ENCODE measurements at regions not wholly inside any gene's neighbourhood (a gene's known extent, or its start where the extent isn't known, plus 50 kb on each side); places are given as distances from the start of the nearest gene placed in this dataset.

GRCh38 chr11:119796363-119797060 lies 67.5 kb upstream of the NECTIN1 start:
- H3K27ac ChIP-seq (ENCODE audit: low read length) = peak overlapping the region; percentile 71
- H3K9me3 ChIP-seq (ENCODE audit: low read length) = no peaks in the 10 kb centered on the region
- H3K9me2 ChIP-seq (ENCODE audit: insufficient read depth, low read length) = no peaks in the 10 kb centered on the region
- H3K4me3 ChIP-seq (ENCODE audit: low read length) = no peak overlapping the region
- H3F3A ChIP-seq (ENCODE audit: insufficient read depth, low read length, poor library complexity, severe bottlenecking) = no peaks in the 10 kb centered on the region
- peak overlapping the region; percentile 50 for H3K9ac ChIP-seq (ENCODE audit: low read length)
- H3K36me3 ChIP-seq (ENCODE audit: insufficient read depth, low read length) = no peaks in the 10 kb centered on the region
- H3K27me3 ChIP-seq (ENCODE audit: insufficient read depth, low read depth, low read length) = peaks cover 31% of the 10 kb centered on the region
- TF ChIP-seq EP300 (conservative IDR thresholded peaks at IDR 0.05; ENCODE audit: poor library complexity, severe bottlenecking) (no peak), SMC3 (conservative IDR thresholded peaks at IDR 0.05; ENCODE audit: poor library complexity) (no peak), EZH2 (IDR thresholded peaks at IDR 0.05; ENCODE audit: borderline replicate concordance, insufficient read depth, low read length, poor library complexity, severe bottlenecking) (no peak), CTCF (IDR thresholded peaks at IDR 0.05; ENCODE audit: poor library complexity, severe bottlenecking) (no peak), TAF1 (IDR thresholded peaks at IDR 0.05; ENCODE audit: low read depth) (no peak), MXI1 (conservative IDR thresholded peaks at IDR 0.05; ENCODE audit: poor library complexity, severe bottlenecking) (no peak), RAD21 (conservative IDR thresholded peaks at IDR 0.05) (no peak), POLR2AphosphoS5 (IDR thresholded peaks at IDR 0.05) (no peak)
- TF ChIP-seq, protein P1, sequence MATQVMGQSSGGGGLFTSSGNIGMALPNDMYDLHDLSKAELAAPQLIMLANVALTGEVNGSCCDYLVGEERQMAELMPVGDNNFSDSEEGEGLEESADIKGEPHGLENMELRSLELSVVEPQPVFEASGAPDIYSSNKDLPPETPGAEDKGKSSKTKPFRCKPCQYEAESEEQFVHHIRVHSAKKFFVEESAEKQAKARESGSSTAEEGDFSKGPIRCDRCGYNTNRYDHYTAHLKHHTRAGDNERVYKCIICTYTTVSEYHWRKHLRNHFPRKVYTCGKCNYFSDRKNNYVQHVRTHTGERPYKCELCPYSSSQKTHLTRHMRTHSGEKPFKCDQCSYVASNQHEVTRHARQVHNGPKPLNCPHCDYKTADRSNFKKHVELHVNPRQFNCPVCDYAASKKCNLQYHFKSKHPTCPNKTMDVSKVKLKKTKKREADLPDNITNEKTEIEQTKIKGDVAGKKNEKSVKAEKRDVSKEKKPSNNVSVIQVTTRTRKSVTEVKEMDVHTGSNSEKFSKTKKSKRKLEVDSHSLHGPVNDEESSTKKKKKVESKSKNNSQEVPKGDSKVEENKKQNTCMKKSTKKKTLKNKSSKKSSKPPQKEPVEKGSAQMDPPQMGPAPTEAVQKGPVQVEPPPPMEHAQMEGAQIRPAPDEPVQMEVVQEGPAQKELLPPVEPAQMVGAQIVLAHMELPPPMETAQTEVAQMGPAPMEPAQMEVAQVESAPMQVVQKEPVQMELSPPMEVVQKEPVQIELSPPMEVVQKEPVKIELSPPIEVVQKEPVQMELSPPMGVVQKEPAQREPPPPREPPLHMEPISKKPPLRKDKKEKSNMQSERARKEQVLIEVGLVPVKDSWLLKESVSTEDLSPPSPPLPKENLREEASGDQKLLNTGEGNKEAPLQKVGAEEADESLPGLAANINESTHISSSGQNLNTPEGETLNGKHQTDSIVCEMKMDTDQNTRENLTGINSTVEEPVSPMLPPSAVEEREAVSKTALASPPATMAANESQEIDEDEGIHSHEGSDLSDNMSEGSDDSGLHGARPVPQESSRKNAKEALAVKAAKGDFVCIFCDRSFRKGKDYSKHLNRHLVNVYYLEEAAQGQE (IDR thresholded peaks at IDR 0.05; ENCODE audit: borderline replicate concordance) = no peak
- no peak overlapping the region for H3K4me2 ChIP-seq (ENCODE audit: low read length)
- H4K20me1 ChIP-seq (ENCODE audit: insufficient read depth) = no peaks in the 10 kb centered on the region
- peak overlapping the region; percentile 78 for H2AFZ ChIP-seq (ENCODE audit: low read depth, low read length)
- H3K79me2 ChIP-seq (replicated peaks; ENCODE audit: insufficient read depth, low read length) = no peaks in the 10 kb centered on the region

GRCh38 chr11:119795690-119796089 lies 66.7 kb upstream of the NECTIN1 start:
- H3F3A ChIP-seq (ENCODE audit: insufficient read depth, low read length, poor library complexity, severe bottlenecking) = no peaks in the 10 kb centered on the region
- no peak overlapping the region for H3K27ac ChIP-seq (ENCODE audit: low read length)
- H3K9me3 ChIP-seq (ENCODE audit: low read length) = no peaks in the 10 kb centered on the region
- no peaks in the 10 kb centered on the region for H4K20me1 ChIP-seq (ENCODE audit: insufficient read depth)
- no peaks in the 10 kb centered on the region for H3K79me2 ChIP-seq (replicated peaks; ENCODE audit: insufficient read depth, low read length)
- H3K9ac ChIP-seq (ENCODE audit: low read length) = no peak overlapping the region
- TF ChIP-seq TAF1 (IDR thresholded peaks at IDR 0.05; ENCODE audit: low read depth) (no peak), EZH2 (IDR thresholded peaks at IDR 0.05; ENCODE audit: borderline replicate concordance, insufficient read depth, low read length, poor library complexity, severe bottlenecking) (no peak), MXI1 (conservative IDR thresholded peaks at IDR 0.05; ENCODE audit: poor library complexity, severe bottlenecking) (no peak), CTCF (IDR thresholded peaks at IDR 0.05; ENCODE audit: poor library complexity, severe bottlenecking) (no peak), EP300 (conservative IDR thresholded peaks at IDR 0.05; ENCODE audit: poor library complexity, severe bottlenecking) (no peak), SMC3 (conservative IDR thresholded peaks at IDR 0.05; ENCODE audit: poor library complexity) (no peak), POLR2AphosphoS5 (IDR thresholded peaks at IDR 0.05) (no peak), RAD21 (conservative IDR thresholded peaks at IDR 0.05) (no peak)
- TF ChIP-seq, protein P1 (IDR thresholded peaks at IDR 0.05; ENCODE audit: borderline replicate concordance) = no peak
- no peaks in the 10 kb centered on the region for H3K9me2 ChIP-seq (ENCODE audit: insufficient read depth, low read length)
- no peak overlapping the region for H3K4me2 ChIP-seq (ENCODE audit: low read length)
- H3K36me3 ChIP-seq (ENCODE audit: insufficient read depth, low read length) = no peaks in the 10 kb centered on the region
- H2AFZ ChIP-seq (ENCODE audit: low read depth, low read length) = no peak overlapping the region
- no peak overlapping the region for H3K4me3 ChIP-seq (ENCODE audit: low read length)
- peaks cover 25% of the 10 kb centered on the region for H3K27me3 ChIP-seq (ENCODE audit: insufficient read depth, low read depth, low read length)
